Loucy (cell line): ENCODE measurements at regions not wholly inside any gene's neighbourhood (a gene's known extent, or its start where the extent isn't known, plus 50 kb on each side); places are given as distances from the start of the nearest gene placed in this dataset.

Experiments
- CTCF ChIP-seq: fragments of 200-600 bp; sonication (generic); conservative IDR thresholded peaks from 2 replicates; pipeline ENCODE4 v1.5.1; 2014; ENCODE audit warnings: mild to moderate bottlenecking, antibody characterized with exemption, low read length
- EZH2phosphoT487 ChIP-seq: fragments of 200-600 bp; IDR thresholded peaks from 2 replicates; pipeline ENCODE4 v1.6.1; 2018; ENCODE audit warnings: antibody characterized with exemption, mild to moderate bottlenecking, moderate library complexity, borderline replicate concordance

- TF ChIP-seq CTCF (no peak), EZH2phosphoT487 (no peak)
These were observed 167.3 kb upstream of the LEF1 start for GRCh38 chr4:108336076-108336475.
